Liver (tissue), 8 donors: ENCODE measurements at regions not wholly inside any gene's neighbourhood (a gene's known extent, or its start where the extent isn't known, plus 50 kb on each side); places are given as distances from the start of the nearest gene placed in this dataset.

Experiments used
- DNase-seq: peaks from one replicate; pipeline ENCODE4 v3.0.0-alpha.2; 2017; ENCODE audit warnings: low spot score
- H3K27ac ChIP-seq, 2 donors: one replicate each; pipeline ENCODE4 v1.7.0; 2013; ENCODE audit warnings: inconsistent platforms in 2 of 2, low read length in 2 of 2, control low read depth in 1 of 2, low read depth in 1 of 2, mild to moderate bottlenecking in 1 of 2
- H3K27me3 ChIP-seq, 4 donors: one replicate each; pipeline versions ENCODE4 v1.6.1 to v1.7.0; 2013; ENCODE audit warnings: low read length in 3 of 4, inconsistent platforms in 1 of 4, mild to moderate bottlenecking in 1 of 4, moderate library complexity in 1 of 4; ENCODE audit not compliant: control insufficient read depth in 4 of 4, insufficient read depth in 4 of 4
- H3K36me3 ChIP-seq, 4 donors: one replicate each; pipeline versions ENCODE4 v1.6.1 to v1.7.0; 2013; ENCODE audit warnings: low read length in 3 of 4, mild to moderate bottlenecking in 3 of 4, low read depth in 1 of 4, moderate library complexity in 1 of 4; ENCODE audit not compliant: control insufficient read depth in 4 of 4, insufficient read depth in 3 of 4
- H3K4me1 ChIP-seq, 4 donors: one replicate each; pipeline versions ENCODE4 v1.6.1 to v1.7.0; 2013; ENCODE audit warnings: low read length in 3 of 4, mild to moderate bottlenecking in 3 of 4, moderate library complexity in 1 of 4; ENCODE audit not compliant: control insufficient read depth in 4 of 4, insufficient read depth in 4 of 4
- H3K4me3 ChIP-seq, 3 donors: one replicate each; pipeline versions ENCODE4 v1.6.1 to v1.7.0; 2013; ENCODE audit warnings: low read length in 3 of 3, control low read depth in 1 of 3, low read depth in 1 of 3, mild to moderate bottlenecking in 1 of 3
- H3K9ac ChIP-seq, 2 donors: one replicate each; pipeline ENCODE4 v1.7.0; 2013; ENCODE audit warnings: low read length in 2 of 2, mild to moderate bottlenecking in 2 of 2, moderate library complexity in 2 of 2, control low read depth in 1 of 2, low read depth in 1 of 2
- H3K9me3 ChIP-seq, 4 donors: one replicate each; pipeline versions ENCODE4 v1.6.1 to v1.7.0; 2013; ENCODE audit warnings: low read length in 3 of 4; ENCODE audit not compliant: control insufficient read depth in 4 of 4
- EGR1 ChIP-seq, 2 donors: IDR thresholded peaks; 2 replicates each; pipeline ENCODE4 v1.6.1; 2016 to 2018; ENCODE audit warnings: antibody characterized with exemption in 2 of 2, low read depth in 2 of 2
- FOXA1 ChIP-seq: IDR thresholded peaks from 2 replicates; pipeline ENCODE4 v1.6.1; 2016; ENCODE audit warnings: antibody characterized with exemption
- FOXA2 ChIP-seq: IDR thresholded peaks from 2 replicates; pipeline ENCODE4 v1.6.1; 2016; ENCODE audit warnings: antibody characterized with exemption
- GABPA ChIP-seq, 2 donors: IDR thresholded peaks in 1 of 2; conservative IDR thresholded peaks in 1 of 2; 2 replicates each; pipeline ENCODE4 v1.6.1; 2016; ENCODE audit warnings: antibody characterized with exemption in 2 of 2, mild to moderate bottlenecking in 1 of 2, moderate library complexity in 1 of 2
- HNF4A ChIP-seq, 2 donors: conservative IDR thresholded peaks; 2 replicates each; pipeline ENCODE4 v1.6.1; 2016; ENCODE audit warnings: antibody characterized with exemption in 2 of 2, mild to moderate bottlenecking in 2 of 2
- HNF4G ChIP-seq: IDR thresholded peaks from 2 replicates; pipeline ENCODE4 v1.6.1; 2016; ENCODE audit warnings: antibody characterized with exemption
- JUND ChIP-seq, 2 donors: IDR thresholded peaks; 2 replicates each; pipeline ENCODE4 v1.6.1; 2016; ENCODE audit warnings: antibody characterized with exemption in 2 of 2
- MAX ChIP-seq: IDR thresholded peaks from 2 replicates; pipeline ENCODE4 v1.6.1; 2016; ENCODE audit warnings: antibody characterized with exemption
- NR2F2 ChIP-seq: IDR thresholded peaks from 2 replicates; pipeline ENCODE4 v1.6.1; 2016; ENCODE audit warnings: antibody characterized with exemption
- RAD21 ChIP-seq, 2 donors: IDR thresholded peaks; 2 replicates each; pipeline ENCODE4 v1.6.1; 2016; ENCODE audit warnings: antibody characterized with exemption in 2 of 2, mild to moderate bottlenecking in 2 of 2
- REST ChIP-seq: IDR thresholded peaks from 2 replicates; pipeline ENCODE4 v1.6.1; 2016; ENCODE audit warnings: antibody characterized with exemption, mild to moderate bottlenecking
- RXRA ChIP-seq, 2 donors: IDR thresholded peaks; 2 replicates each; pipeline ENCODE4 v1.6.1; 2017 to 2018; ENCODE audit warnings: antibody characterized with exemption in 2 of 2, mild to moderate bottlenecking in 1 of 2
- SP1 ChIP-seq: IDR thresholded peaks from 2 replicates; pipeline ENCODE4 v1.6.1; 2018; ENCODE audit warnings: antibody characterized with exemption, mild to moderate bottlenecking
- TAF1 ChIP-seq: conservative IDR thresholded peaks from 2 replicates; pipeline ENCODE4 v1.6.1; 2016; ENCODE audit warnings: antibody characterized with exemption, mild to moderate bottlenecking
- YY1 ChIP-seq: IDR thresholded peaks from 2 replicates; pipeline ENCODE4 v1.6.1; 2016; ENCODE audit warnings: antibody characterized with exemption, mild to moderate bottlenecking
- ZBTB33 ChIP-seq: IDR thresholded peaks from 2 replicates; pipeline ENCODE4 v1.6.1; 2016; ENCODE audit warnings: antibody characterized with exemption
- WGBS: extraction: QIAGEN DNeasy Blood & Tissue Kit; methylation state at CpG from one replicate; pipeline ENCODE4 v1.1.7; 2013; 5-methylcytosine and 5-hydroxymethylcytosine counted together
- TF ChIP-seq, protein P1 (sequence below): IDR thresholded peaks from 2 replicates; pipeline ENCODE4 v1.6.1; 2016; ENCODE audit warnings: antibody characterized with exemption
- TF ChIP-seq, protein P2 (sequence below): fragments of 150-350 bp; IDR thresholded peaks from 2 replicates; pipeline ENCODE4 v1.5.1; 2017; ENCODE audit warnings: improper control_type of control experiment, low read depth, low read length; ENCODE audit not compliant: missing input control
- donor health status: healthy.
- donor health status: healthy.
- donor health status: healthy.
- donor health status: healthy.
- donor health status: healthy.

DNA sequence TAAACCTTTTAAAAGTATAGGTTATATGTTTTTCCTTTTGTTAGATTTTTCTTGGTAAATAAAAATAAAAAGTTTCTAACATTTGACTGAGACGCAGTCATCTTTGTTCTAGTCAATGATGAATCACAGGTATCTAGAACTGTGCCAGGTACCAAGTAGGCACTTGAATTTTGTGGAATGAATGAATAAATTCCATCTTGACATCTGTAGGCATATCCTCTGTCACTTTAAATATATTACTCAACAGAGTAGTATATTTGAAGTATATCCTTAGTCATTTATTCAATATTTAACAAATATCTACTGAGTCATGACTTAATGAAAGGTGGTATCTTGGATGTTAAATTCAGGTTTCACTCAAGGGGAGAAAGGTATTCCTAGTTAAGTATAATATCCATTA is 828.4 kb downstream of the TUSC7 start:
- Histone ChIP-seq H3K9me3 (peaks cover 0 to 3% (median 0%) of the 10 kb centered on the region in 4 donors), H3K27ac (no peak overlapping the region), H3K4me3 (no peak overlapping the region), H3K36me3 (no peaks in the 10 kb centered on the region), H3K9ac (no peak overlapping the region), H3K27me3 (no peaks in the 10 kb centered on the region), H3K4me1 (no peaks in the 10 kb centered on the region)
- WGBS, result 81% methylated on average over 1 of the region's 1 CpG
- TF ChIP-seq FOXA1, result no peak
- TF ChIP-seq, protein P1, sequence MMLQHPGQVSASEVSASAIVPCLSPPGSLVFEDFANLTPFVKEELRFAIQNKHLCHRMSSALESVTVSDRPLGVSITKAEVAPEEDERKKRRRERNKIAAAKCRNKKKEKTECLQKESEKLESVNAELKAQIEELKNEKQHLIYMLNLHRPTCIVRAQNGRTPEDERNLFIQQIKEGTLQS, result no peak
- no peak for TF ChIP-seq NR2F2
- TF ChIP-seq RAD21 (IDR thresholded peaks at IDR 0.05), result no peak
- TF ChIP-seq MAX, result no peak
- no peak for TF ChIP-seq TAF1
- TF ChIP-seq GABPA (IDR thresholded peaks at IDR 0.05 in 1 of 2, conservative IDR thresholded peaks at IDR 0.05 in 1 of 2), result no peak
- no peak for TF ChIP-seq HNF4A (conservative IDR thresholded peaks at IDR 0.05)
- TF ChIP-seq REST, result no peak
- TF ChIP-seq FOXA2, result no peak
- TF ChIP-seq RXRA (IDR thresholded peaks at IDR 0.05), result no peak
- TF ChIP-seq, protein P2, sequence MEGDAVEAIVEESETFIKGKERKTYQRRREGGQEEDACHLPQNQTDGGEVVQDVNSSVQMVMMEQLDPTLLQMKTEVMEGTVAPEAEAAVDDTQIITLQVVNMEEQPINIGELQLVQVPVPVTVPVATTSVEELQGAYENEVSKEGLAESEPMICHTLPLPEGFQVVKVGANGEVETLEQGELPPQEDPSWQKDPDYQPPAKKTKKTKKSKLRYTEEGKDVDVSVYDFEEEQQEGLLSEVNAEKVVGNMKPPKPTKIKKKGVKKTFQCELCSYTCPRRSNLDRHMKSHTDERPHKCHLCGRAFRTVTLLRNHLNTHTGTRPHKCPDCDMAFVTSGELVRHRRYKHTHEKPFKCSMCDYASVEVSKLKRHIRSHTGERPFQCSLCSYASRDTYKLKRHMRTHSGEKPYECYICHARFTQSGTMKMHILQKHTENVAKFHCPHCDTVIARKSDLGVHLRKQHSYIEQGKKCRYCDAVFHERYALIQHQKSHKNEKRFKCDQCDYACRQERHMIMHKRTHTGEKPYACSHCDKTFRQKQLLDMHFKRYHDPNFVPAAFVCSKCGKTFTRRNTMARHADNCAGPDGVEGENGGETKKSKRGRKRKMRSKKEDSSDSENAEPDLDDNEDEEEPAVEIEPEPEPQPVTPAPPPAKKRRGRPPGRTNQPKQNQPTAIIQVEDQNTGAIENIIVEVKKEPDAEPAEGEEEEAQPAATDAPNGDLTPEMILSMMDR, result no peak
- TF ChIP-seq HNF4G, result no peak
- no peak for TF ChIP-seq ZBTB33
- no peak for TF ChIP-seq JUND (IDR thresholded peaks at IDR 0.05)
- TF ChIP-seq YY1, result no peak
- no peak for TF ChIP-seq SP1
- TF ChIP-seq EGR1 (IDR thresholded peaks at IDR 0.05; ENCODE audit: low read depth in 2 of 2), result no peak
- no peak for DNase-seq

DNA sequence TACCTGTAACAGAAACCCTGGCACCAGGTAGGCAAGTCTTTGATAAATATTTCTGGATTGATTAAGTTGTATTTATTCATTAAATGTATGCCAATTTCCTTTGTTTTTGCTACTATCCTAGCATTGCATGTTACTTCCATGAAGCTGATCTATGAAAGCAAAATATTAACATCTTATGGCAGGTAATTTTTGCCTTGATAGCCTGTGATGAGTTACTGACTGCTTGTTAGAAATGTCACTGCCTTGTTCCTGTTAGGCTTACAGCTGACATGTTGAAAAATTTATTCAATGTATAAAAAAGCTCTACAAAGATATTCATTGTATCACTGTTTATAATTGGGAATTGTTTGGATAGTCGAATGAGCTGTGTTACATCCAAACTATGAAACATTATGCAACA is 830.1 kb downstream of the TUSC7 start:
- TF ChIP-seq TAF1 (no peak), YY1 (no peak), SP1 (no peak), ZBTB33 (no peak), NR2F2 (no peak), FOXA1 (no peak), JUND (IDR thresholded peaks at IDR 0.05) (no peak), RAD21 (IDR thresholded peaks at IDR 0.05) (no peak), FOXA2 (no peak)
- TF ChIP-seq, protein P2, result no peak
- TF ChIP-seq, protein P1, result no peak
- H3K27ac ChIP-seq, result no peak overlapping the region
- H3K9ac ChIP-seq, result no peak overlapping the region
- no peaks in the 10 kb centered on the region for H3K36me3 ChIP-seq
- DNase-seq, result no peak
- 66% methylated on average over 1 of the region's 1 CpG for WGBS
- H3K27me3 ChIP-seq, result no peaks in the 10 kb centered on the region
- H3K4me3 ChIP-seq, result no peak overlapping the region
- H3K4me1 ChIP-seq, result no peaks in the 10 kb centered on the region
- peaks cover 0 to 3% (median 0%) of the 10 kb centered on the region in 4 donors for H3K9me3 ChIP-seq
